ENCODE measurements at regions not wholly inside any gene's neighbourhood (a gene's known extent, or its start where the extent isn't known, plus 50 kb on each side); places are given as distances from the start of the nearest gene placed in this dataset.

GRCh38 chr7:19991936-19992335 lies 218.5 kb upstream of the TMEM196 start:
- TF ChIP-seq BHLHE40 (IDR thresholded peaks at IDR 0.05; ENCODE audit: borderline replicate concordance) = no peak
- no peak for TF ChIP-seq FOXM1 (IDR thresholded peaks at IDR 0.05; ENCODE audit: borderline replicate concordance)
- TF ChIP-seq SP1 (IDR thresholded peaks at IDR 0.05) = no peak
- TF ChIP-seq SUZ12 (IDR thresholded peaks at IDR 0.05) = no peak
- no peak for TF ChIP-seq NFRKB (IDR thresholded peaks at IDR 0.05)
- no peak for TF ChIP-seq ELF4 (IDR thresholded peaks at IDR 0.05)

All from HEK293T (cell line).